ENCODE measurements at regions not wholly inside any gene's neighbourhood (a gene's known extent, or its start where the extent isn't known, plus 50 kb on each side); places are given as distances from the start of the nearest gene placed in this dataset.

- no peak for TF ChIP-seq REST (IDR thresholded peaks at IDR 0.05; ENCODE audit: low read depth)
- no peak for TF ChIP-seq TAF1 (IDR thresholded peaks at IDR 0.05; ENCODE audit: low read depth)
- TF ChIP-seq ZBTB7A (IDR thresholded peaks at IDR 0.05; ENCODE audit: low read depth) = no peak
- no peak for TF ChIP-seq CEBPB (IDR thresholded peaks at IDR 0.05)
- no peak for TF ChIP-seq CREB1 (IDR thresholded peaks at IDR 0.05; ENCODE audit: low read depth)
- TF ChIP-seq, protein P1, sequence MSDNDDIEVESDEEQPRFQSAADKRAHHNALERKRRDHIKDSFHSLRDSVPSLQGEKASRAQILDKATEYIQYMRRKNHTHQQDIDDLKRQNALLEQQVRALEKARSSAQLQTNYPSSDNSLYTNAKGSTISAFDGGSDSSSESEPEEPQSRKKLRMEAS (IDR thresholded peaks at IDR 0.05) = no peak
- no peak for TF ChIP-seq TCF12 (IDR thresholded peaks at IDR 0.05; ENCODE audit: low read depth)
- no peak for TF ChIP-seq EP300 (IDR thresholded peaks at IDR 0.05; ENCODE audit: borderline replicate concordance)
Measured at GRCh38 chr7:106357675-106358074, 72.9 kb upstream of the NAMPT start.
